ENCODE measurements at regions not wholly inside any gene's neighbourhood (a gene's known extent, or its start where the extent isn't known, plus 50 kb on each side); places are given as distances from the start of the nearest gene placed in this dataset.
A peak's percentile ranks its signal among the peaks of the same experiment; 100 is the strongest.

GRCh38 chr9:86511614-86512360 is 157.6 kb upstream of the TUT7 start:
- no peak for ATAC-seq (ENCODE audit: low read depth)
- no CpG with 5 or more reads among the region's 8 CpGs for WGBS, 2 experiments (ENCODE audit: extremely low coverage in 2 of 2, insufficient read length in 1 of 2)
- H3K27me3 ChIP-seq (ENCODE audit: control insufficient read depth, insufficient read depth, low read length): no peaks in the 10 kb centered on the region
- no peaks in the 10 kb centered on the region for H4K20me1 ChIP-seq (ENCODE audit: insufficient read depth, low read length)
- no TSS peak for BruUV-seq (replicated peaks)
- H3K56ac ChIP-seq (ENCODE audit: extremely low read depth, insufficient read depth, low read length): no peak overlapping the region
- H2BK5ac ChIP-seq (ENCODE audit: low read depth, low read length, poor library complexity, severe bottlenecking): peak overlapping the region; percentile 25
- peak overlapping the region; percentile 66 for H4K91ac ChIP-seq (ENCODE audit: insufficient read depth, low read depth, low read length)
- peak overlapping the region; percentile 67 for H3K4ac ChIP-seq (ENCODE audit: low read depth, low read length)
- CTCF ChIA-PET: interaction anchor here (0.6 to 2.0 kb wide), 2 partner anchors 11 to 39 kb away, joined by 4 to 5 read pairs; no protein-coding TSS in a partner anchor
- no peak overlapping the region for H3K4me2 ChIP-seq (ENCODE audit: low read depth, low read length)
- H3K4me1 ChIP-seq (ENCODE audit: control insufficient read depth, insufficient read depth, low read length): peaks cover 14% of the 10 kb centered on the region
- TF ChIP-seq BHLHE40 (IDR thresholded peaks at IDR 0.05; ENCODE audit: low read depth, low read length) (no peak), POLR2A (IDR thresholded peaks at IDR 0.05; ENCODE audit: low read depth, low read length) (no peak), CHD1 (IDR thresholded peaks at IDR 0.05; ENCODE audit: low read depth, low read length) (no peak), SMC3 (IDR thresholded peaks at IDR 0.05; ENCODE audit: low read depth, low read length) (no peak), USF2 (IDR thresholded peaks at IDR 0.05; ENCODE audit: low read depth, low read length) (no peak), CEBPB (IDR thresholded peaks at IDR 0.05; ENCODE audit: low read depth, low read length) (no peak), RFX5 (IDR thresholded peaks at IDR 0.05; ENCODE audit: low read depth, low read length) (no peak), CTCF (conservative IDR thresholded peaks at IDR 0.05; ENCODE audit: low read depth, low read length) (no peak), FOS (IDR thresholded peaks at IDR 0.05; ENCODE audit: low read depth, low read length) (no peak), MXI1 (IDR thresholded peaks at IDR 0.05; ENCODE audit: borderline replicate concordance, low read depth, low read length) (no peak), MAZ (IDR thresholded peaks at IDR 0.05; ENCODE audit: borderline replicate concordance, low read depth, low read length) (no peak), RCOR1 (IDR thresholded peaks at IDR 0.05; ENCODE audit: insufficient replicate concordance, low read length) (no peak), RAD21 (IDR thresholded peaks at IDR 0.05; ENCODE audit: low read length) (no peak), ELK1 (IDR thresholded peaks at IDR 0.05; ENCODE audit: borderline replicate concordance, low read depth, low read length) (no peak), NFE2L2 (IDR thresholded peaks at IDR 0.05; ENCODE audit: low read depth, low read length) (no peak)
- peaks cover 5% of the 10 kb centered on the region for H3K9me1 ChIP-seq (ENCODE audit: insufficient read depth, low read length)
- H2BK120ac ChIP-seq (ENCODE audit: low read depth, low read length): peak overlapping the region; percentile 63
- no peak overlapping the region for H2AFZ ChIP-seq (replicated peaks; ENCODE audit: low read length, poor library complexity)
- peak overlapping the region; percentile 75 for H2AK5ac ChIP-seq (ENCODE audit: low read depth, low read length)
- H2BK20ac ChIP-seq (ENCODE audit: low read depth, low read length): peak overlapping the region; percentile 81
- H3K23ac ChIP-seq (ENCODE audit: low read depth, low read length): no peak overlapping the region; the same call in 1 of the 2 replicates
- no peak for DNase-seq
- H3K36me3 ChIP-seq (ENCODE audit: control insufficient read depth, insufficient read depth, low read length): no peaks in the 10 kb centered on the region
- H2AK9ac ChIP-seq (replicated peaks; ENCODE audit: low read depth, low read length, poor library complexity): no peak overlapping the region
- in situ Hi-C loops (cut with MboI; ENCODE audit: low sequenced_read_pairs): no loop called here
- no peak overlapping the region for H3K27ac ChIP-seq (ENCODE audit: insufficient read depth, low read length)
- H3K18ac ChIP-seq (ENCODE audit: low read depth, low read length): peak overlapping the region; percentile 83
- H3K9me3 ChIP-seq (ENCODE audit: control insufficient read depth, insufficient read depth, low read length): no peaks in the 10 kb centered on the region
- H2BK15ac ChIP-seq (ENCODE audit: low read depth, low read length): peak overlapping the region; percentile 80; the same call in 1 of the 3 replicates
- POLR2A ChIA-PET (ENCODE audit: unreplicated experiment): no interaction called here
- H3K14ac ChIP-seq (replicated peaks; ENCODE audit: low read depth, low read length): 0 out of 2 replicates have a peak overlapping the region, but pooled peaks have one; percentile 29
- H3K79me1 ChIP-seq (ENCODE audit: low read depth in 1 of 2, low read length in 2 of 2): no peaks in the 10 kb centered on the region
- no peak overlapping the region for H3K4me3 ChIP-seq (ENCODE audit: insufficient read depth, low read depth, low read length)
- no peak overlapping the region for H3K9ac ChIP-seq (ENCODE audit: low read depth, low read length)
- 0 out of 4 replicates have a peak overlapping the region, but pooled peaks of 1 of the 2 experiments have one; percentile 9 for H4K8ac ChIP-seq (ENCODE audit: low read depth in 2 of 2, low read length in 2 of 2)
- dilution Hi-C loops (cut with HindIII; ENCODE audit: low sequenced_read_pairs, unreplicated experiment): no loop called here
- peak overlapping the region; percentile 84 for H4K5ac ChIP-seq (ENCODE audit: low read depth, low read length)
- intact Hi-C loops (cut with micrococcal nuclease): loop anchor here (5.0 kb wide), 1 partner anchor 91 kb away; no protein-coding TSS in a partner anchor
